Stimulated activated CD4-positive, alpha-beta T cell treated with anti-CD3 and anti-CD28 coated beads, Interleukin-1b, Interleukin-23, amount 100 ng/mL, for 1 hour (primary cell): ENCODE measurements at regions not wholly inside any gene's neighbourhood (a gene's known extent, or its start where the extent isn't known, plus 50 kb on each side); places are given as distances from the start of the nearest gene placed in this dataset.
"Not testable (repeated sequence)": the region's sequence is repeated elsewhere in the genome, so short reads cannot be mapped to it uniquely, and the experiment has no call there.

Experiments
- DNase-seq, 2 donors: peaks; one replicate each; pipeline ENCODE4 v3.0.0-alpha.2; 2020; ENCODE audit warnings: low read depth in 2 of 2

- no peak for DNase-seq
Observed at GRCh38 chr13:76620036-76620435, 266.2 kb downstream of the KCTD12 start.

GRCh38 chr13:76619631-76620030, 266.6 kb downstream of the KCTD12 start:
- DNase-seq, result no peak

- DNase-seq, result no peak
Observed at GRCh38 chr13:76610819-76611415, 275.3 kb downstream of the KCTD12 start.

- no peak for DNase-seq
Observed at GRCh38 chr13:76609643-76610042, 276.6 kb downstream of the KCTD12 start.

- DNase-seq, result no peak
Observed at GRCh38 chr13:76607866-76608265, 278.3 kb downstream of the KCTD12 start.

- DNase-seq, result no peak
Observed at GRCh38 chr13:76600081-76600480, 286.1 kb downstream of the KCTD12 start.

- DNase-seq, result no peak
Observed at GRCh38 chr13:76597868-76598267, 288.3 kb downstream of the KCTD12 start.

- DNase-seq, result no peak
Observed at GRCh38 chr13:76596216-76596615, 290.0 kb downstream of the KCTD12 start.

- no peak for DNase-seq
Observed at GRCh38 chr13:76594435-76594834, 291.8 kb downstream of the KCTD12 start.

GRCh38 chr13:76586842-76587241, 299.4 kb downstream of the KCTD12 start:
- DNase-seq, result no peak

GRCh38 chr13:76579701-76580100, 306.5 kb downstream of the KCTD12 start:
- no peak for DNase-seq

- DNase-seq, result not testable (repeated sequence)
Observed at GRCh38 chr13:76575634-76576033, 310.6 kb downstream of the KCTD12 start.

GRCh38 chr13:76570510-76570971, 315.7 kb downstream of the KCTD12 start:
- DNase-seq, result no peak

GRCh38 chr13:76556627-76557026, 329.6 kb downstream of the KCTD12 start:
- no peak for DNase-seq

- no peak for DNase-seq
Observed at GRCh38 chr13:76552807-76553206, 333.4 kb downstream of the KCTD12 start.

- no peak for DNase-seq
Observed at GRCh38 chr13:76552041-76552772, 334.0 kb downstream of the KCTD12 start.

GRCh38 chr13:76542176-76542575, 344.0 kb downstream of the KCTD12 start:
- DNase-seq, result no peak

GRCh38 chr13:76538004-76538403, 348.2 kb downstream of the KCTD12 start:
- DNase-seq, result no peak

GRCh38 chr13:76533251-76533650, 353.0 kb downstream of the KCTD12 start:
- DNase-seq, result no peak

- DNase-seq, result no peak
Observed at GRCh38 chr13:76527041-76527440, 359.2 kb downstream of the KCTD12 start.

- DNase-seq, result no peak
Observed at GRCh38 chr13:76523740-76524340, 362.4 kb downstream of the KCTD12 start.

GRCh38 chr13:76522083-76522755, 364.0 kb downstream of the KCTD12 start:
- DNase-seq, result no peak
